ENCODE measurements at regions not wholly inside any gene's neighbourhood (a gene's known extent, or its start where the extent isn't known, plus 50 kb on each side); places are given as distances from the start of the nearest gene placed in this dataset.

DNA sequence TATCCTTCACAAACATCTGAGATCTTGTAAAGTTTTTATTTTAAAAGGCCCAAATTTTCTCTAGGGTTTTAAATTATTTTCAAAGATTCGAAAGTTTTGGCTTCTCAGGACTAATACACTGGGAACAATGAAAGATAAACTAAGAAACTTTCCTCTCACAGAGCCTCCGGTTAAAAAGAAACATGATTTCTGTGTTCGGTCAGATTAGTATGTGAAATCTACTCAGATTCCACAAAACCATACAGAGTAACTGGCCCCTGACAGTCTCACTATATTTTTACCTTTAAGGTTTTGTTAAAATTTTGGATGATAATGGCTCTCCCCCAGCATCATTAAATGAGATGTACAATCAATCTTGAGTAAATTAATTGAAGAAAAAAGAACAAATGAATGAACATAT, 471.0 kb downstream of the COL12A1 start:
- TF ChIP-seq, protein P1, sequence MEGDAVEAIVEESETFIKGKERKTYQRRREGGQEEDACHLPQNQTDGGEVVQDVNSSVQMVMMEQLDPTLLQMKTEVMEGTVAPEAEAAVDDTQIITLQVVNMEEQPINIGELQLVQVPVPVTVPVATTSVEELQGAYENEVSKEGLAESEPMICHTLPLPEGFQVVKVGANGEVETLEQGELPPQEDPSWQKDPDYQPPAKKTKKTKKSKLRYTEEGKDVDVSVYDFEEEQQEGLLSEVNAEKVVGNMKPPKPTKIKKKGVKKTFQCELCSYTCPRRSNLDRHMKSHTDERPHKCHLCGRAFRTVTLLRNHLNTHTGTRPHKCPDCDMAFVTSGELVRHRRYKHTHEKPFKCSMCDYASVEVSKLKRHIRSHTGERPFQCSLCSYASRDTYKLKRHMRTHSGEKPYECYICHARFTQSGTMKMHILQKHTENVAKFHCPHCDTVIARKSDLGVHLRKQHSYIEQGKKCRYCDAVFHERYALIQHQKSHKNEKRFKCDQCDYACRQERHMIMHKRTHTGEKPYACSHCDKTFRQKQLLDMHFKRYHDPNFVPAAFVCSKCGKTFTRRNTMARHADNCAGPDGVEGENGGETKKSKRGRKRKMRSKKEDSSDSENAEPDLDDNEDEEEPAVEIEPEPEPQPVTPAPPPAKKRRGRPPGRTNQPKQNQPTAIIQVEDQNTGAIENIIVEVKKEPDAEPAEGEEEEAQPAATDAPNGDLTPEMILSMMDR (conservative IDR thresholded peaks at IDR 0.05) = no peak
- no peak for TF ChIP-seq ZFX (IDR thresholded peaks at IDR 0.05)
